GM23338 (cell line): ENCODE measurements at regions not wholly inside any gene's neighbourhood (a gene's known extent, or its start where the extent isn't known, plus 50 kb on each side); places are given as distances from the start of the nearest gene placed in this dataset.

Experiments used
- CREB1 ChIP-seq: fragments of 250-450 bp; sonication (Bioruptor Pico); IDR thresholded peaks from 2 replicates; pipeline ENCODE4 v1.5.0; 2020; ENCODE audit warnings: low read depth, mild to moderate bottlenecking, moderate library complexity
- CTCF ChIP-seq, 2 experiments: fragments of 200-600 bp in 1 of 2; sonication (generic) in 1 of 2; conservative IDR thresholded peaks; 2 replicates each; pipeline versions ENCODE4 v1.5.1 to v1.6.1; 2016 to 2017; ENCODE audit warnings: antibody characterized with exemption in 2 of 2, low read depth in 2 of 2, mild to moderate bottlenecking in 2 of 2, moderate library complexity in 1 of 2
- EZH2 ChIP-seq: fragments of 200-600 bp; sonication (generic); IDR thresholded peaks from one replicate; pipeline ENCODE4 v1.8.0; 2017; ENCODE audit warnings: antibody characterized with exemption, mild to moderate bottlenecking, low read depth; ENCODE audit not compliant: unreplicated experiment
- EZH2phosphoT487 ChIP-seq: fragments of 200-600 bp; sonication (generic); IDR thresholded peaks from one replicate; pipeline ENCODE4 v1.8.1; 2018; ENCODE audit warnings: antibody characterized with exemption; ENCODE audit not compliant: unreplicated experiment
- JUNB ChIP-seq: IDR thresholded peaks from one replicate; pipeline ENCODE4 v1.6.1; 2016; ENCODE audit warnings: antibody characterized with exemption; ENCODE audit not compliant: unreplicated experiment
- NANOG ChIP-seq: IDR thresholded peaks from 2 replicates; pipeline ENCODE4 v1.6.1; 2016; ENCODE audit warnings: antibody characterized with exemption, borderline replicate concordance
- POLR2AphosphoS5 ChIP-seq: IDR thresholded peaks from 2 replicates; pipeline ENCODE4 v1.6.1; 2016; ENCODE audit warnings: antibody characterized with exemption, low read depth
- REST ChIP-seq: IDR thresholded peaks from one replicate; pipeline ENCODE4 v1.6.1; 2018; ENCODE audit warnings: antibody characterized with exemption; ENCODE audit not compliant: unreplicated experiment
- STAT1 ChIP-seq: IDR thresholded peaks from one replicate; pipeline ENCODE4 v1.6.1; 2016; ENCODE audit warnings: antibody characterized with exemption; ENCODE audit not compliant: unreplicated experiment
- ZNF114 ChIP-seq: fragments of 250-450 bp; sonication (Bioruptor Pico); IDR thresholded peaks from 2 replicates; pipeline ENCODE4 v1.5.0; 2020; ENCODE audit warnings: mild to moderate bottlenecking, moderate library complexity
- ZNF331 ChIP-seq: fragments of 250-450 bp; sonication (Bioruptor Pico); IDR thresholded peaks from 2 replicates; pipeline ENCODE4 v1.5.0; 2020; ENCODE audit warnings: low read depth, mild to moderate bottlenecking, moderate library complexity
- TF ChIP-seq, protein P1 (sequence below): IDR thresholded peaks from 2 replicates; pipeline ENCODE4 v1.6.1; 2016; ENCODE audit warnings: antibody characterized with exemption

- TF ChIP-seq EZH2: no peak
- no peak for TF ChIP-seq POLR2AphosphoS5
- TF ChIP-seq CTCF (conservative IDR thresholded peaks at IDR 0.05; ENCODE audit: low read depth in 2 of 2): no peak
- TF ChIP-seq ZNF331 (CRISPR knock-in tag): no peak
- TF ChIP-seq CREB1 (CRISPR knock-in tag): no peak
- no peak for TF ChIP-seq JUNB
- TF ChIP-seq EZH2phosphoT487: no peak
- no peak for TF ChIP-seq REST
- TF ChIP-seq, protein P1, sequence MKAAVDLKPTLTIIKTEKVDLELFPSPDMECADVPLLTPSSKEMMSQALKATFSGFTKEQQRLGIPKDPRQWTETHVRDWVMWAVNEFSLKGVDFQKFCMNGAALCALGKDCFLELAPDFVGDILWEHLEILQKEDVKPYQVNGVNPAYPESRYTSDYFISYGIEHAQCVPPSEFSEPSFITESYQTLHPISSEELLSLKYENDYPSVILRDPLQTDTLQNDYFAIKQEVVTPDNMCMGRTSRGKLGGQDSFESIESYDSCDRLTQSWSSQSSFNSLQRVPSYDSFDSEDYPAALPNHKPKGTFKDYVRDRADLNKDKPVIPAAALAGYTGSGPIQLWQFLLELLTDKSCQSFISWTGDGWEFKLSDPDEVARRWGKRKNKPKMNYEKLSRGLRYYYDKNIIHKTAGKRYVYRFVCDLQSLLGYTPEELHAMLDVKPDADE: no peak
- no peak for TF ChIP-seq NANOG
- TF ChIP-seq STAT1: no peak
- TF ChIP-seq ZNF114 (CRISPR knock-in tag): no peak
These were observed 68.2 kb upstream of the ACSL1 start for GRCh38 chr4:184893801-184894571.
